IPS DF 6.9 (cell line): ENCODE measurements at regions not wholly inside any gene's neighbourhood (a gene's known extent, or its start where the extent isn't known, plus 50 kb on each side); places are given as distances from the start of the nearest gene placed in this dataset.
"Not testable (repeated sequence)": the region's sequence is repeated elsewhere in the genome, so short reads cannot be mapped to it uniquely, and the experiment has no call there.

Experiments
- DNase-seq: peaks from one replicate; pipeline ENCODE4 v3.0.0-alpha.2; 2013; ENCODE audit warnings: low read depth, low spot score
- H3K27ac ChIP-seq: one replicate; pipeline ENCODE4 v1.5.1; 2013; ENCODE audit warnings: low read length, control low read depth
- H3K27me3 ChIP-seq: 2 replicates; pipeline ENCODE4 v1.6.1; 2013; ENCODE audit warnings: mild to moderate bottlenecking, low read length; ENCODE audit not compliant: control insufficient read depth, insufficient read depth
- H3K36me3 ChIP-seq: 2 replicates; pipeline ENCODE4 v1.6.1; 2013; ENCODE audit warnings: low read length; ENCODE audit not compliant: control insufficient read depth, insufficient read depth
- H3K4me1 ChIP-seq: 2 replicates; pipeline ENCODE4 v1.6.1; 2013; ENCODE audit warnings: low read length; ENCODE audit not compliant: control insufficient read depth, insufficient read depth
- H3K4me3 ChIP-seq: 2 replicates; pipeline ENCODE4 v1.5.1; 2013; ENCODE audit warnings: mild to moderate bottlenecking, low read length
- H3K9me3 ChIP-seq: 2 replicates; pipeline ENCODE4 v1.6.1; 2013; ENCODE audit warnings: low read length, inconsistent platforms; ENCODE audit not compliant: control insufficient read depth, insufficient read depth
- WGBS: extraction: QIAGEN DNeasy Blood & Tissue Kit; methylation state at CpG from one replicate; pipeline ENCODE4 v1.1.7; 2013; ENCODE audit warnings: mixed read lengths, missing lambda C conversion rate; ENCODE audit not compliant: insufficient read length, insufficient coverage; 5-methylcytosine and 5-hydroxymethylcytosine counted together

DNA sequence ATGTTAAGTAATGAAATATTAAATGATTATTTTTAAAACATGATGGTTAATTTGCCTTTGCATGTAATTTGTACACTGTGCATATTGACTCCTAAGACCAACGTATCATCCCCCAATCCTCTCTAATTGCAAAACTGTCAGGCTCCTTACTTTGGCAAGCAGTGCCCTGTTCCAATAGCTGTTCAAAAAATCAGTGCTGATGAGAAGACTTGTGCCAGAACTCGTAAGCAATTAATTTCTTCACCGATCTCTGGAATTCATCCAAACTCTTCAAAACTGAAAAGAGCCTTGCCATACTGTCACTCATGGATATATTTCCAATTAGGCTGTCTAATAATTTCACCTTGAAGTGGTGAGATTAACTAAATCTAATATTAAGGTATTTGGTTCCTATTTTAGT lies 493.9 kb upstream of the NDST4 start:
- no peak for DNase-seq
- no peaks in the 10 kb centered on the region for H3K9me3 ChIP-seq
- H3K27me3 ChIP-seq = no peaks in the 10 kb centered on the region
- WGBS = no CpG with 5 or more reads among the region's 3 CpGs
- H3K36me3 ChIP-seq = no peaks in the 10 kb centered on the region
- no peak overlapping the region for H3K27ac ChIP-seq
- H3K4me1 ChIP-seq = no peaks in the 10 kb centered on the region
- H3K4me3 ChIP-seq = no peak overlapping the region

GRCh38 chr4:115596265-115597001 lies 483.0 kb upstream of the NDST4 start:
- Histone ChIP-seq H3K27me3 (no peaks in the 10 kb centered on the region), H3K36me3 (no peaks in the 10 kb centered on the region), H3K27ac (no peak overlapping the region), H3K9me3 (no peaks in the 10 kb centered on the region), H3K4me1 (no peaks in the 10 kb centered on the region), H3K4me3 (no peak overlapping the region)
- peak; percentile 48 for DNase-seq
- WGBS = no CpG with 5 or more reads among the region's 3 CpGs

DNA sequence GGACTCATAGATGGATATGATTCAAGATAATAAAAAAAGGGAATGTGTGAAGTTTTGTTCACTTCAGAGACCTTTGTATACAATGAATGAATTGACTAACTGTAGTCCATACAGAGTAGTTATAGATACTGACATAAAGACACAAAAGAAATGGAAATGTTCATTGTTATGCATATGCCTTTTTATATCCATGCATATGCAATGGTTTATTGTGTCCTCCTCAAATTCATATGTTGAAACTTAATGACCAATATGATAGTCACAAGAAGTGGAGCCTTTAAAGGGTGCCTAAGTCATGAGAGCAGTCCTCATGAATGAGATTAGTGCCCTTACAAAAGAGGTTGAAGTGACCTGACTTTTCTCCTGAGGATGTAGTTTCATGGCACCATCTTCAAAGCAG lies 467.5 kb upstream of the NDST4 start:
- no peak for DNase-seq
- Histone ChIP-seq H3K4me1 (no peaks in the 10 kb centered on the region), H3K27ac (no peak overlapping the region), H3K9me3 (no peaks in the 10 kb centered on the region), H3K27me3 (no peaks in the 10 kb centered on the region), H3K4me3 (no peak overlapping the region), H3K36me3 (no peaks in the 10 kb centered on the region)

GRCh38 chr4:115575851-115576250 lies 462.4 kb upstream of the NDST4 start:
- H3K4me3 ChIP-seq = no peak overlapping the region

GRCh38 chr4:115562506-115562905 lies 449.1 kb upstream of the NDST4 start:
- Histone ChIP-seq H3K27me3 (no peaks in the 10 kb centered on the region), H3K27ac (no peak overlapping the region), H3K4me3 (no peak overlapping the region), H3K36me3 (no peaks in the 10 kb centered on the region), H3K4me1 (no peaks in the 10 kb centered on the region), H3K9me3 (no peaks in the 10 kb centered on the region)
- WGBS = no CpG with 5 or more reads among the region's 2 CpGs
- DNase-seq = no peak

More at GRCh38 chr4:115575851-115576250, 462.4 kb upstream of the NDST4 start:
- no peak for DNase-seq
- Histone ChIP-seq H3K36me3 (no peaks in the 10 kb centered on the region), H3K9me3 (no peaks in the 10 kb centered on the region), H3K4me1 (no peaks in the 10 kb centered on the region), H3K27me3 (no peaks in the 10 kb centered on the region), H3K27ac (no peak overlapping the region)
- no CpG with 5 or more reads among the region's 1 CpG for WGBS

DNA sequence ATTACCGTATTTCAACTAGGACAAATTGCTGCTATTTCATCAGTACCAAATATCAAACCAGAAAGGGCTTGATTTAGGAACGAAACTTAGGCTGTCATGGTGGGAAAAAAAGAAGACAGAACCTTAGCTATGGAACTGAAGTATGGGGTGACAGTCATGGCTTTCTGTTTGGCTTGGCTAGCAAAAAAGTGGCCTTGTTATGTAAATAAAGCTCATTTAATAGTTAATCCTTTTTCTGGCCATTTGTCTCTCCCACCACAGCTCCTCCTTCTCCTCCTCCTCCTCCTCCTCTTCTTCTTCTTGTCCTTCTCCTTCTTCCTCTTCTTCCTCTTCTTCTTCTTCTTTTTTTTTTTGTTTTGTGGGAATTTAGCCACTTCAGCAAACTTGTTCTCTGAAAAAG lies 434.7 kb upstream of the NDST4 start:
- Histone ChIP-seq H3K4me1 (no peaks in the 10 kb centered on the region; the same call in 1 of the 2 replicates), H3K36me3 (no peaks in the 10 kb centered on the region), H3K27ac (no peak overlapping the region), H3K4me3 (no peak overlapping the region), H3K27me3 (no peaks in the 10 kb centered on the region), H3K9me3 (no peaks in the 10 kb centered on the region)
- DNase-seq = no peak
- 100% methylated on average over 1 of the region's 2 CpGs for WGBS

DNA sequence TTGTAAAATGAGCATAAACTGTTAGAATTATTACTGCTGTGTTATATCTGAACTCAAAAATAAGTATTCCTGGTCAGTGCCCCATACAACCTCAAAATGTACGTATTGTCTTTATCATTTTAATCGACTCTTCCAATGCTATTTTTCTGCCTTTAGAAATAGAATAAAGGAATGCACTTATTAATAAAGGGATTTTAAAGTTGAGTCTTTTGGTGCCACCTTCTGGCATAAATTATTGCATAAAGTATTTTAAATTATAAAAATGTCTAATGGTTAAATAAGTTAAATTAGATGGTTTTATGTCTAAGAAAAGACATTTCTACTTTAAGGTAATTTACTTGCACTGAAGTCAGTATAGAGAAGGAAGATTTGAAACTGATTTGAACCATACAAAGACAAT lies 424.0 kb upstream of the NDST4 start:
- no peak for DNase-seq
- no peak overlapping the region for H3K4me3 ChIP-seq
- no peaks in the 10 kb centered on the region for H3K4me1 ChIP-seq
- H3K27me3 ChIP-seq = no peaks in the 10 kb centered on the region
- no peaks in the 10 kb centered on the region for H3K9me3 ChIP-seq
- no CpG with 5 or more reads among the region's 2 CpGs for WGBS
- H3K36me3 ChIP-seq = no peaks in the 10 kb centered on the region
- H3K27ac ChIP-seq = no peak overlapping the region

- no peak for DNase-seq
- no peaks in the 10 kb centered on the region for H3K4me1 ChIP-seq
- no peaks in the 10 kb centered on the region for H3K9me3 ChIP-seq
- H3K36me3 ChIP-seq = no peaks in the 10 kb centered on the region
- no peaks in the 10 kb centered on the region for H3K27me3 ChIP-seq
- no CpG with 5 or more reads among the region's 1 CpG for WGBS
- H3K4me3 ChIP-seq = no peak overlapping the region
- H3K27ac ChIP-seq = no peak overlapping the region
Measured at GRCh38 chr4:115529126-115529525, 415.7 kb upstream of the NDST4 start.

GRCh38 chr4:115519476-115519875 lies 406.1 kb upstream of the NDST4 start:
- not testable (repeated sequence) for H3K4me1 ChIP-seq, H3K27ac ChIP-seq, H3K27me3 ChIP-seq, H3K4me3 ChIP-seq, H3K9me3 ChIP-seq, DNase-seq, H3K36me3 ChIP-seq
- WGBS = no CpG with 5 or more reads among the region's 3 CpGs

DNA sequence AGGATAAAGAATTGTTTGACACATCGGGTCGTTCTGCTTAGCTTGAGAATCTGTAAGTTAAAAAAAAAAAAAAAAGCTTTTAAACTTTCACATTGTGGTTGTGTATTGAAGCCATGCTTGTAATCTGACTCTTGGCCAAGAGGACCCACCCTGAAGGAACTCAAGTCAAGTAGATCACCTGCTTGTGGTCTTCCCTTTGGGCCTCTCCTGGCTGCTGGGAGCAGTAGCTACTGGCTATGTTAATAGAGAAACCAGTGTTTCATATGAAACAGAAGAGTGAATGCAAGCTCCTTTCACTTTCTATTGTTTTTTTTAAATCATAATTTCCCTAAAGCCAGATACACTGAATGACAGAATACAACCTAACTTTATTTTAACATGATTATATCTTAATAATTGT lies 402.4 kb upstream of the NDST4 start:
- no peaks in the 10 kb centered on the region for H3K36me3 ChIP-seq
- WGBS = no CpG with 5 or more reads among the region's 2 CpGs
- no peaks in the 10 kb centered on the region for H3K27me3 ChIP-seq
- H3K4me3 ChIP-seq = no peak overlapping the region
- DNase-seq = no peak
- no peaks in the 10 kb centered on the region for H3K9me3 ChIP-seq
- no peak overlapping the region for H3K27ac ChIP-seq
- H3K4me1 ChIP-seq = no peaks in the 10 kb centered on the region

GRCh38 chr4:115515366-115515765 lies 401.9 kb upstream of the NDST4 start:
- H3K4me3 ChIP-seq = no peak overlapping the region
- no CpG with 5 or more reads among the region's 2 CpGs for WGBS
- no peak overlapping the region for H3K27ac ChIP-seq
- H3K36me3 ChIP-seq = no peaks in the 10 kb centered on the region
- no peaks in the 10 kb centered on the region for H3K4me1 ChIP-seq
- no peak for DNase-seq
- no peaks in the 10 kb centered on the region for H3K9me3 ChIP-seq
- no peaks in the 10 kb centered on the region for H3K27me3 ChIP-seq
